WERI-Rb-1 (cell line): ENCODE measurements at regions not wholly inside any gene's neighbourhood (a gene's known extent, or its start where the extent isn't known, plus 50 kb on each side); places are given as distances from the start of the nearest gene placed in this dataset.
"Not testable (repeated sequence)": the region's sequence is repeated elsewhere in the genome, so short reads cannot be mapped to it uniquely, and the experiment has no call there.

ENCODE experiments used
- DNase-seq: peaks from one replicate; pipeline ENCODE4 v3.0.0-alpha.2; 2020
- H3K27ac ChIP-seq: fragments of 250-450 bp; sonication (Bioruptor Pico); 2 replicates; pipeline ENCODE4 v1.5.1; 2020; ENCODE audit warnings: mild to moderate bottlenecking, moderate library complexity
- H3K27me3 ChIP-seq: fragments of 250-450 bp; sonication (Bioruptor Pico); 2 replicates; pipeline ENCODE4 v1.5.1; 2021; ENCODE audit warnings: mild to moderate bottlenecking, low read depth, moderate library complexity; ENCODE audit not compliant: insufficient read depth, severe bottlenecking
- H3K36me3 ChIP-seq: fragments of 250-450 bp; sonication (Bioruptor Pico); 2 replicates; pipeline ENCODE4 v1.5.1; 2020; ENCODE audit warnings: mild to moderate bottlenecking, moderate library complexity
- H3K4me3 ChIP-seq: 2 replicates; pipeline ENCODE4 v1.5.1; 2011; ENCODE audit warnings: low read depth, mild to moderate bottlenecking, control low read depth, low read length
- H3K9me3 ChIP-seq: fragments of 250-450 bp; sonication (Bioruptor Pico); 2 replicates; pipeline ENCODE4 v1.5.1; 2021; ENCODE audit warnings: mild to moderate bottlenecking, moderate library complexity; ENCODE audit not compliant: severe bottlenecking
- TF ChIP-seq, protein P1 (sequence below): IDR thresholded peaks from 2 replicates; pipeline ENCODE4 v1.5.1; 2011; ENCODE audit warnings: low read depth, mild to moderate bottlenecking, control low read depth, inconsistent platforms, low read length

DNA sequence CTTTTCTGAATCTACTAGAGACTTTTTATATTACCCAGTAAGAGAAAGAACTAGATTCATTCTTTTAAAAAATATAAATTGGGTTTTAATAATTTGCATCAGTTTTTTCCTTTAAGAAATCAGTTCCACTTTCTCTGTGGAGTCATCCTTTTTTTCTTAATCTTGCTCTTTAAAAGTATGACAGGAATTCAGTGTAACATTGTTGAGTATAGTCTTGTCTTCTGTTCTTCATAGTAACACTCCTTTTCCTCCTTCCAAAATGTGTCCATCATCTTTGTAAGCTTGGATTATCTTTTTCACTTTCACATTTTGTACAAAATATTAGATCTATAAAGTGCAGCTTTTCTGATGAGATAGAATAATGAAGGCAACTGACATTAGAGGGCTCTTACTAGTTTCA lies 135.4 kb downstream of the HAUS1 start:
- no peak for DNase-seq
- no peaks in the 10 kb centered on the region for H3K9me3 ChIP-seq

DNA sequence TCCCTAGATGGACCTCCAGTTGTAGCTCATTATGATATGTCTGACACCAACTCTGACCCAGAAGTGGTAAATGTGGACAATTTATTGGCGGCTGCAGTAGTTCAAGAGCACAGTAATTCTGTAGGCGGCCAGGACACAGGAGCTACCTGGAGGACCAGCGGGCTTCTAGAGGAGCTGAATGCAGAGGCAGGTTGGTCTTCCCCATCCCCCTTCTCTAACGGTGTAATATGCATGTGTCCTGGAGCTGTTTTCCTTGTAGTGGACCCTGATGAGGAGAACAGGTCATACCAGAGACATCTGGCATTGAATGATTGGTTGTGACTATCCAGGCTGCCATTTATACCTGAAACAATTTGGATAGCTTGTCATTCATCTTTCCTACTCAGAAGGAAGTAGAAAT lies 135.8 kb downstream of the HAUS1 start:
- no peak for DNase-seq
- Histone ChIP-seq H3K4me3 (no peak overlapping the region), H3K36me3 (no peaks in the 10 kb centered on the region), H3K27ac (no peak overlapping the region), H3K9me3 (no peaks in the 10 kb centered on the region), H3K27me3 (no peaks in the 10 kb centered on the region)
- TF ChIP-seq, protein P1, sequence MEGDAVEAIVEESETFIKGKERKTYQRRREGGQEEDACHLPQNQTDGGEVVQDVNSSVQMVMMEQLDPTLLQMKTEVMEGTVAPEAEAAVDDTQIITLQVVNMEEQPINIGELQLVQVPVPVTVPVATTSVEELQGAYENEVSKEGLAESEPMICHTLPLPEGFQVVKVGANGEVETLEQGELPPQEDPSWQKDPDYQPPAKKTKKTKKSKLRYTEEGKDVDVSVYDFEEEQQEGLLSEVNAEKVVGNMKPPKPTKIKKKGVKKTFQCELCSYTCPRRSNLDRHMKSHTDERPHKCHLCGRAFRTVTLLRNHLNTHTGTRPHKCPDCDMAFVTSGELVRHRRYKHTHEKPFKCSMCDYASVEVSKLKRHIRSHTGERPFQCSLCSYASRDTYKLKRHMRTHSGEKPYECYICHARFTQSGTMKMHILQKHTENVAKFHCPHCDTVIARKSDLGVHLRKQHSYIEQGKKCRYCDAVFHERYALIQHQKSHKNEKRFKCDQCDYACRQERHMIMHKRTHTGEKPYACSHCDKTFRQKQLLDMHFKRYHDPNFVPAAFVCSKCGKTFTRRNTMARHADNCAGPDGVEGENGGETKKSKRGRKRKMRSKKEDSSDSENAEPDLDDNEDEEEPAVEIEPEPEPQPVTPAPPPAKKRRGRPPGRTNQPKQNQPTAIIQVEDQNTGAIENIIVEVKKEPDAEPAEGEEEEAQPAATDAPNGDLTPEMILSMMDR, result no peak

More for the DNA sequence above, 135.4 kb downstream of the HAUS1 start:
- no peak overlapping the region for H3K27ac ChIP-seq
- H3K4me3 ChIP-seq, result no peak overlapping the region
- H3K27me3 ChIP-seq, result no peaks in the 10 kb centered on the region
- TF ChIP-seq, protein P1, result no peak
- H3K36me3 ChIP-seq, result no peaks in the 10 kb centered on the region

DNA sequence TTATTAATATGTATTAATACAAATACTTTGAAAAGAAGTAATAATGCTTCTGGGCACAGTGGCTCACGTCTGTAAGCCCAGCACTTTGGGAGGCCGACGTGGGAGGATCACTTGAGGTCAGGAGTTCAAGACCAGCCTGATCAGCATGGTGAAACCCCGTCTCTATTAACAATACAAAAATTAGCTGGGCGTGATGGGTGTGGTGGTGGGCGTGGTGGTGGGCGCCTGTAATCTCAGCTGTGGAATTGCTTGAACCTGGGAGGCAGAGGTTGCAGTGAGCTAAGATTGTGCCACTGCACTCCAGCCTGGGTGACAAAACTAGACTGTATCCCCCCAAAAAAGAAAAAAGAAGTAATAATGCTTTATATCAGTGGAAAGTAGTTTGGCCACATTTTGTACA lies 137.2 kb downstream of the HAUS1 start:
- H3K27ac ChIP-seq, H3K27me3 ChIP-seq, H3K36me3 ChIP-seq, DNase-seq, H3K9me3 ChIP-seq, H3K4me3 ChIP-seq: not testable (repeated sequence)

DNA sequence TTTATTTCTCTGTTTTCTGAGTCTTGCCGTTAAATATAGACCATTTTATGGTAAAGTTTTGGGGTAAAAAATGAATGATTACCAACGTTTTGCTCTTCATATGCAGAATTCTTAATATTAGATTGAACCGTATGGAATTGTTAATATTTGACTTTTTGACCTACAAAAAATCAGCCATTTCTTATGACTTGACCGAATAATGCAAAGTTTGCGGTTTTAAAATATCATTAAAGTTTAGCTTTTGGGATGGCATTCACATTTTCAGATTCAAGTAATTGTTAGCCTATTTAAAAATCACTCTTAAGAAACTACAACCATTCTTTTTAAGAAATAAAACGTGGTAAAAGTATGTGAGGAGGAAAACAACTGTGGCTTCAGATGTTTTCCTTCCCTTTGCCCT lies 138.0 kb downstream of the HAUS1 start:
- no peaks in the 10 kb centered on the region for H3K36me3 ChIP-seq
- no peaks in the 10 kb centered on the region for H3K27me3 ChIP-seq
- H3K4me3 ChIP-seq, result no peak overlapping the region
- TF ChIP-seq, protein P1, result no peak
- DNase-seq, result no peak
- H3K27ac ChIP-seq, result no peak overlapping the region
- no peaks in the 10 kb centered on the region for H3K9me3 ChIP-seq

DNA sequence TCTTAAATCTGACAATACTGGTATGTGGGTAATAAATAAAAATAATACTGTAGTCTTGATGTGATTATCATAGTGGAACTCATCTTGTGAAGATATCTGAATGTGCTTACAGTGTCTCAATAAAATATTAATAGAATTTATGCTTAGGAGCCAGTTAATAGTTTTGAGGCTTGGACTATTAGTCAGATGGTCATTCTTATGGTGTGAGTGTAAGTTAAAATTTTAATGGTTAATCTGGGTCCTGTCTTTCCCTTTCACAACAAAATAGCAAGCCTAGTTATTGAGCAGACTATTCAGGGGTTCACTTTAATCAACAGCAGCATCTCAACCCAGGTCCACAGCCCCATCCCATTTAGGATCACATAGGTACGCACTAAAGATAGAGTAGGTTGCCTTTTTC lies 138.9 kb downstream of the HAUS1 start:
- no peaks in the 10 kb centered on the region for H3K9me3 ChIP-seq
- no peak for DNase-seq
- H3K27ac ChIP-seq, result no peak overlapping the region
- TF ChIP-seq, protein P1, result no peak
- H3K36me3 ChIP-seq, result no peaks in the 10 kb centered on the region
- no peak overlapping the region for H3K4me3 ChIP-seq
- H3K27me3 ChIP-seq, result no peaks in the 10 kb centered on the region

DNA sequence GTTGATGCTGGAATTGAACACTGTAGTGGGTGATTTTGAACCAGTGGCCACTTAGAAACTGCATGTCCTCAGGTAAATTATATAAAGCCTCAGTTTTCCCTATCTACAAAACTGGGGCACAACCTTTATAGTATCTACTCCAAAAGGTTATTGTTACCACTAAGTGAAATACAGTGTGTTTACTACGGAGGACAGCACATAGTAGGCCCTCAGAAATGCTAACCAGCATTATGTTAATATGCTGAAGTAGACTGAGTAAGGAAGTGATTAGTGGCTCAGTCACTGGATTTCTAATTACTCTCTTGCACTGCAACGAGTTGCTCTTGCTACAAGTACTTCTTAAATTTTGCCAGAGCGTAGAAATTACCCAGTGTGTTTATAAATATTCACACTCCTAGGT lies 139.5 kb downstream of the HAUS1 start:
- H3K9me3 ChIP-seq, result no peaks in the 10 kb centered on the region
- no peak overlapping the region for H3K27ac ChIP-seq
- no peaks in the 10 kb centered on the region for H3K36me3 ChIP-seq
- H3K27me3 ChIP-seq, result no peaks in the 10 kb centered on the region
- TF ChIP-seq, protein P1, result no peak
- no peak for DNase-seq
- no peak overlapping the region for H3K4me3 ChIP-seq

DNA sequence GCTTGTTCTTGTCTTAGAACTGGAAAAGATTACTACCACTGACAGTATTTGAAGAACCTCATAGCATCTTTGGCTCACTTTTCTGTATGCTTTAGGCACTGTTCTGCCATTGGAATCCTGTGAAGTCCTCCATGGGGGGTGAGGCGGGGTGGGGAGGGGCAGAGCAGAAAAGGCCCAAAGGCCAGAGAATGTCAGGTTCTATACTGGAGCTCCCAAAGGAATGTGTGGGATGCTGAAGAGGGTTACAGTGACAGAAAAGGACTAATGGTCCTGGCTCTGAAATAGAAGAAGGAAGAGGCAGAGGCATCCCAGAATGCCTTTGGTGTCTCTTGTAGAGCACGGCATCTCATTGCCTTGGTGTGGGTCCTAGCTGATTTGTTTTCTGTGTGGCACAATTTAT lies 141.9 kb downstream of the HAUS1 start:
- Histone ChIP-seq H3K4me3 (no peak overlapping the region), H3K27me3 (no peaks in the 10 kb centered on the region), H3K9me3 (no peaks in the 10 kb centered on the region), H3K27ac (no peak overlapping the region), H3K36me3 (no peaks in the 10 kb centered on the region)
- no peak for DNase-seq
- TF ChIP-seq, protein P1, result no peak
